Common myeloid progenitor, CD34-positive (primary cell): ENCODE measurements at regions not wholly inside any gene's neighbourhood (a gene's known extent, or its start where the extent isn't known, plus 50 kb on each side); places are given as distances from the start of the nearest gene placed in this dataset.
A peak's percentile ranks its signal among the peaks of the same experiment; 100 is the strongest.

Source experiments
- CTCF ChIA-PET: fragments of 350-600 bp; sonication (Branson Sonifier 250); formaldehyde crosslinking; loops from one replicate; lab custom pipeline; 2021; ENCODE audit warnings: antibody characterized with exemption; lab: Charles Lee
- POLR2A ChIA-PET: fragments of 350-600 bp; sonication (Branson Sonifier 250); formaldehyde crosslinking; loops from one replicate; lab custom pipeline; 2021; ENCODE audit warnings: antibody characterized with exemption; lab: Charles Lee
- DNase-seq, 3 donors: peaks; one replicate each; pipeline versions ENCODE4 v3.0.0 to v3.0.0-alpha.2; 2013
- H3K27ac ChIP-seq, 2 experiments: 1 replicate in 1 of 2; 2 replicates in 1 of 2; pipeline ENCODE4 v1.7.0; 2013; ENCODE audit warnings: inconsistent platforms in 2 of 2, low read length in 2 of 2, mild to moderate bottlenecking in 2 of 2, low read depth in 1 of 2, moderate library complexity in 1 of 2; ENCODE audit not compliant: severe bottlenecking in 2 of 2, insufficient read depth in 1 of 2, poor library complexity in 1 of 2
- H3K27me3 ChIP-seq, 5 experiments: replicated peaks in 2 of 5; 1 replicate in 3 of 5; 2 replicates in 2 of 5; pipeline versions ENCODE4 v1.6.1 to v1.7.0; 2013; ENCODE audit warnings: low read length in 4 of 5, mild to moderate bottlenecking in 2 of 5, moderate library complexity in 2 of 5, inconsistent platforms in 1 of 5; ENCODE audit not compliant: insufficient read depth in 5 of 5, control insufficient read depth in 4 of 5
- H3K36me3 ChIP-seq, 4 experiments: 1 replicate in 2 of 4; 2 replicates in 2 of 4; pipeline versions ENCODE4 v1.6.1 to v1.7.0; 2013; ENCODE audit warnings: low read length in 3 of 4, control low read depth in 1 of 4, mild to moderate bottlenecking in 1 of 4; ENCODE audit not compliant: control insufficient read depth in 4 of 4, insufficient read depth in 4 of 4
- H3K4me1 ChIP-seq, 4 experiments: 1 replicate in 3 of 4; 2 replicates in 1 of 4; pipeline versions ENCODE4 v1.6.1 to v1.7.1; 2013; ENCODE audit warnings: low read length in 3 of 4, mild to moderate bottlenecking in 3 of 4, control low read depth in 1 of 4, inconsistent platforms in 1 of 4, moderate library complexity in 1 of 4; ENCODE audit not compliant: control insufficient read depth in 4 of 4, insufficient read depth in 4 of 4; ENCODE audit errors: control extremely low read depth in 1 of 4
- H3K4me3 ChIP-seq, 7 experiments: 1 replicate in 4 of 7; 2 replicates in 3 of 7; pipeline versions ENCODE4 v1.5.1 to v1.7.0; 2013; ENCODE audit warnings: mild to moderate bottlenecking in 7 of 7, low read length in 6 of 7, moderate library complexity in 6 of 7, inconsistent platforms in 2 of 7, low read depth in 2 of 7, control low read depth in 1 of 7; ENCODE audit not compliant: insufficient read depth in 4 of 7, control insufficient read depth in 1 of 7; ENCODE audit errors: extremely low read depth in 1 of 7
- H3K9me3 ChIP-seq, 5 experiments: 1 replicate in 4 of 5; 2 replicates in 1 of 5; pipeline versions ENCODE4 v1.6.1 to v1.7.1; 2013; ENCODE audit warnings: low read length in 4 of 5, mild to moderate bottlenecking in 2 of 5, inconsistent platforms in 1 of 5, low read depth in 1 of 5, moderate library complexity in 1 of 5; ENCODE audit not compliant: control insufficient read depth in 4 of 5, insufficient read depth in 2 of 5; ENCODE audit errors: control extremely low read depth in 1 of 5
- WGBS: methylation state at CpG from one replicate; pipeline ENCODE4 v1.1.5; 2013; ENCODE audit not compliant: insufficient coverage; 5-methylcytosine and 5-hydroxymethylcytosine counted together

GRCh38 chr14:58797010-58797429, 159.3 kb downstream of the DACT1 start:
- Histone ChIP-seq H3K4me3 (no peak overlapping the region), H3K4me1 (no peaks in the 10 kb centered on the region), H3K9me3 (no peaks in the 10 kb centered on the region), H3K27me3 (no peaks in the 10 kb centered on the region), H3K36me3 (no peaks in the 10 kb centered on the region), H3K27ac (no peak overlapping the region)
- CTCF ChIA-PET = no interaction called here
- DNase-seq = peak in 1 of 3 donors; percentile 8
- POLR2A ChIA-PET = no interaction called here
- 96% methylated on average over 4 of the region's 4 CpGs for WGBS

- ChIA-PET POLR2A (no interaction called here), CTCF (interaction anchor here (1.1 to 1.7 kb wide), 2 partner anchors 13 to 161 kb away, joined by 3 to 5 read pairs; partner anchors contain the start of gene DACT1)
- Histone ChIP-seq H3K4me1 (no peaks in the 10 kb centered on the region), H3K36me3 (no peaks in the 10 kb centered on the region), H3K27me3 (no peaks in the 10 kb centered on the region), H3K9me3 (no peaks in the 10 kb centered on the region), H3K27ac (no peak overlapping the region), H3K4me3 (no peak overlapping the region)
- 96% methylated on average over 4 of the region's 5 CpGs for WGBS
- no peak for DNase-seq
Measured at GRCh38 chr14:58798173-58798572, 160.4 kb downstream of the DACT1 start.

- Histone ChIP-seq H3K27me3 (no peaks in the 10 kb centered on the region), H3K9me3 (no peaks in the 10 kb centered on the region), H3K36me3 (no peaks in the 10 kb centered on the region), H3K4me3 (no peak overlapping the region), H3K27ac (no peak overlapping the region), H3K4me1 (no peaks in the 10 kb centered on the region)
- no peak for DNase-seq
- ChIA-PET POLR2A (no interaction called here), CTCF (no interaction called here)
Measured at GRCh38 chr14:58801086-58801485, 163.3 kb downstream of the DACT1 start.

- CTCF ChIA-PET = interaction anchor here (0.9 to 2.8 kb wide), 2 partner anchors 10 to 12 kb away, joined by 3 to 11 read pairs; no protein-coding TSS in a partner anchor
- WGBS = 71% methylated on average over 4 of the region's 4 CpGs
Measured at GRCh38 chr14:58805057-58805456, 167.3 kb downstream of the DACT1 start.

GRCh38 chr14:58805605-58806409, 168.0 kb downstream of the DACT1 start:
- Histone ChIP-seq H3K27me3 (no peaks in the 10 kb centered on the region), H3K27ac (no peak overlapping the region), H3K36me3 (no peaks in the 10 kb centered on the region), H3K4me3 (no peak overlapping the region), H3K9me3 (no peaks in the 10 kb centered on the region), H3K4me1 (no peaks in the 10 kb centered on the region)
- CTCF ChIA-PET = interaction anchor here (0.5 to 0.9 kb wide), 3 partner anchors 13 to 229 kb away, joined by 3 read pairs; no protein-coding TSS in a partner anchor
- POLR2A ChIA-PET = no interaction called here
- no peak for DNase-seq
- 100% methylated on average over 3 of the region's 6 CpGs for WGBS

More at GRCh38 chr14:58805057-58805456, 167.3 kb downstream of the DACT1 start:
- H3K9me3 ChIP-seq = no peaks in the 10 kb centered on the region
- POLR2A ChIA-PET = no interaction called here
- no peaks in the 10 kb centered on the region for H3K36me3 ChIP-seq
- H3K27ac ChIP-seq = no peak overlapping the region
- no peak overlapping the region for H3K4me3 ChIP-seq
- no peaks in the 10 kb centered on the region for H3K27me3 ChIP-seq
- no peak for DNase-seq
- no peaks in the 10 kb centered on the region for H3K4me1 ChIP-seq

- Histone ChIP-seq H3K36me3 (no peaks in the 10 kb centered on the region), H3K27ac (no peak overlapping the region), H3K4me3 (no peak overlapping the region), H3K9me3 (no peaks in the 10 kb centered on the region), H3K27me3 (no peaks in the 10 kb centered on the region), H3K4me1 (no peaks in the 10 kb centered on the region)
- ChIA-PET CTCF (no interaction called here), POLR2A (interaction anchor here (0.7 kb wide), 1 partner anchor 1605 kb away, joined by 3 read pairs; no protein-coding TSS in a partner anchor)
- DNase-seq = no peak
Measured at GRCh38 chr14:58807191-58807590, 169.4 kb downstream of the DACT1 start.

DNA sequence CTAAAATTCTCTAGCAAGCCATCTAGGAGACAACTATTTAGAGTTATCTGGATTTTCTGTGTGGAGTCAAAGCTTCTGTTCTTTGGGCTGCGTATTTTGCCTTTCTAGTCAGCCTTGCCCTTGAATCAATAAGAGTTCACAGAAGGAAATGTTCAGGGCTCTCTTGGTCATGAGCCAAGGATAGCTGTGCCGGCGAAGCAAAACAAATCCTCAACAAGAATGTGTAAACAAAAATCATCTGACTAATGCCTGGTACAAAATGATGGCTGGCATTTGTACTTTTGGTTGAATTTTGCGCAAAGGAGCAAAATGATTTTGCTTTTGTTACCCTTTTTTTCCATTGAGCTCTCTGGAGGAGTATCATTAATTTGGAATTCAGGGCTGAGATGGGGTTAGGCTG, 171.1 kb downstream of the DACT1 start:
- CTCF ChIA-PET = no interaction called here
- Histone ChIP-seq H3K4me1 (no peaks in the 10 kb centered on the region), H3K27me3 (no peaks in the 10 kb centered on the region), H3K9me3 (no peaks in the 10 kb centered on the region), H3K36me3 (no peaks in the 10 kb centered on the region), H3K4me3 (no peak overlapping the region), H3K27ac (no peak overlapping the region)
- POLR2A ChIA-PET = no interaction called here
- no peak for DNase-seq
- WGBS = 100% methylated on average over 4 of the region's 4 CpGs
